ENCODE measurements at regions not wholly inside any gene's neighbourhood (a gene's known extent, or its start where the extent isn't known, plus 50 kb on each side); places are given as distances from the start of the nearest gene placed in this dataset.

DNA sequence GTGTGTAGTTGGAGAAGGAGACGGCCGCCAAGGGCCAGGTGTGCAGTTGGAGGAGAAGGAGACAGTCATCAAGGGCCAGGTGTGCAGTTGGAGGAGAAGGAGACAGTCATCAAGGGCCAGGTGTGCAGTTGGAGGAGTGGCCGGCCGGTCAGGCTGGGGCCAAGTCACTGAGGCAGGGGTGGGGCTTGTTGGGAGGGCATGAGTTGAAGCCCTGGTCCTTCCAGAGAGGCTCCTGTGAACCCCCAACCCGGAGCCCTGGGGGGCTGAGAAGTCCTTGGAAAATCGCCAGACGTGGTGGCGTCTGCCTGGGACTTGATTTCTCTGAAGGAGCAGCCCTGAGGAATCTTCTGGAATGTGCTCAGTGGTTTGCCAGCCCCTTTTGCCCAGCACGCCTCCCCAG lies 1320.5 kb downstream of the BRD1 start:
- Histone ChIP-seq H2AK5ac (ENCODE audit: low read depth, low read length) (no peak overlapping the region), H2BK120ac (ENCODE audit: low read depth, low read length) (no peak overlapping the region), H3K4me3 (ENCODE audit: insufficient read depth, low read depth, low read length) (no peak overlapping the region), H4K5ac (ENCODE audit: low read depth, low read length) (no peak overlapping the region), H3K9me1 (ENCODE audit: insufficient read depth, low read length) (no peaks in the 10 kb centered on the region), H3K18ac (ENCODE audit: low read depth, low read length) (no peak overlapping the region), H3K79me1 (ENCODE audit: low read depth in 1 of 2, low read length in 2 of 2) (no peaks in the 10 kb centered on the region), H4K8ac (ENCODE audit: low read depth in 2 of 2, low read length in 2 of 2) (no peak overlapping the region), H3K27ac (ENCODE audit: insufficient read depth, low read length) (no peak overlapping the region), H3K4me1 (ENCODE audit: control insufficient read depth, insufficient read depth, low read length) (no peaks in the 10 kb centered on the region), H2AFZ (replicated peaks; ENCODE audit: low read length, poor library complexity) (no peak overlapping the region), H2BK15ac (ENCODE audit: low read depth, low read length) (no peak overlapping the region), H3K4me2 (ENCODE audit: low read depth, low read length) (no peak overlapping the region), H3K36me3 (ENCODE audit: control insufficient read depth, insufficient read depth, low read length) (no peaks in the 10 kb centered on the region), H3K4ac (ENCODE audit: low read depth, low read length) (no peak overlapping the region), H3K14ac (replicated peaks; ENCODE audit: low read depth, low read length) (no peak overlapping the region), H4K91ac (ENCODE audit: insufficient read depth, low read depth, low read length) (no peak overlapping the region), H3K9ac (ENCODE audit: low read depth, low read length) (no peak overlapping the region), H3K23ac (ENCODE audit: low read depth, low read length) (no peak overlapping the region), H4K20me1 (ENCODE audit: insufficient read depth, low read length) (no peaks in the 10 kb centered on the region), H3K56ac (ENCODE audit: extremely low read depth, insufficient read depth, low read length) (no peak overlapping the region), H2AK9ac (replicated peaks; ENCODE audit: low read depth, low read length, poor library complexity) (no peak overlapping the region), H2BK5ac (ENCODE audit: low read depth, low read length, poor library complexity, severe bottlenecking) (no peak overlapping the region), H3K9me3 (ENCODE audit: control insufficient read depth, insufficient read depth, low read length) (peaks cover 55% of the 10 kb centered on the region), H2BK20ac (ENCODE audit: low read depth, low read length) (no peak overlapping the region), H3K27me3 (ENCODE audit: control insufficient read depth, insufficient read depth, low read length) (no peaks in the 10 kb centered on the region)
- in situ Hi-C loops (cut with MboI; ENCODE audit: low sequenced_read_pairs) (no loop called here), intact Hi-C loops (cut with micrococcal nuclease) (no loop called here), dilution Hi-C loops (cut with HindIII; ENCODE audit: low sequenced_read_pairs, unreplicated experiment) (no loop called here)
- ATAC-seq (ENCODE audit: low read depth) = no peak
- ChIA-PET CTCF (no interaction called here), POLR2A (ENCODE audit: unreplicated experiment) (no interaction called here)
- 74% methylated on average over 6 of the region's 9 CpGs; no CpG with 5 or more reads in 1 of the 2 experiments for WGBS, 2 experiments (ENCODE audit: extremely low coverage in 2 of 2, insufficient read length in 1 of 2)
- TF ChIP-seq FOS (IDR thresholded peaks at IDR 0.05; ENCODE audit: low read depth, low read length) (no peak), CTCF (conservative IDR thresholded peaks at IDR 0.05; ENCODE audit: low read depth, low read length) (no peak), BHLHE40 (IDR thresholded peaks at IDR 0.05; ENCODE audit: low read depth, low read length) (no peak), POLR2A (IDR thresholded peaks at IDR 0.05; ENCODE audit: low read depth, low read length) (no peak), MAFK (IDR thresholded peaks at IDR 0.05; ENCODE audit: low read depth, low read length) (no peak), ELK1 (IDR thresholded peaks at IDR 0.05; ENCODE audit: borderline replicate concordance, low read depth, low read length) (no peak), RFX5 (IDR thresholded peaks at IDR 0.05; ENCODE audit: low read depth, low read length) (no peak), SMC3 (IDR thresholded peaks at IDR 0.05; ENCODE audit: low read depth, low read length) (no peak), MAZ (IDR thresholded peaks at IDR 0.05; ENCODE audit: borderline replicate concordance, low read depth, low read length) (no peak), NFE2L2 (IDR thresholded peaks at IDR 0.05; ENCODE audit: low read depth, low read length) (no peak), RCOR1 (IDR thresholded peaks at IDR 0.05; ENCODE audit: insufficient replicate concordance, low read length) (no peak), CHD1 (IDR thresholded peaks at IDR 0.05; ENCODE audit: low read depth, low read length) (no peak), MXI1 (IDR thresholded peaks at IDR 0.05; ENCODE audit: borderline replicate concordance, low read depth, low read length) (no peak)
- TF ChIP-seq, protein P1, sequence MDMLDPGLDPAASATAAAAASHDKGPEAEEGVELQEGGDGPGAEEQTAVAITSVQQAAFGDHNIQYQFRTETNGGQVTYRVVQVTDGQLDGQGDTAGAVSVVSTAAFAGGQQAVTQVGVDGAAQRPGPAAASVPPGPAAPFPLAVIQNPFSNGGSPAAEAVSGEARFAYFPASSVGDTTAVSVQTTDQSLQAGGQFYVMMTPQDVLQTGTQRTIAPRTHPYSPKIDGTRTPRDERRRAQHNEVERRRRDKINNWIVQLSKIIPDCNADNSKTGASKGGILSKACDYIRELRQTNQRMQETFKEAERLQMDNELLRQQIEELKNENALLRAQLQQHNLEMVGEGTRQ (IDR thresholded peaks at IDR 0.05; ENCODE audit: low read depth, low read length) = no peak
- no TSS peak for BruUV-seq (replicated peaks)
- DNase-seq = no peak

Measured in IMR-90 (cell line).